PC-9 (cell line): ENCODE measurements at regions not wholly inside any gene's neighbourhood (a gene's known extent, or its start where the extent isn't known, plus 50 kb on each side); places are given as distances from the start of the nearest gene placed in this dataset.

Experiments
- EZH2 ChIP-seq: fragments of 200-600 bp; sonication (generic); IDR thresholded peaks from 2 replicates; pipeline ENCODE4 v1.8.0; 2017; ENCODE audit warnings: antibody characterized with exemption, low read depth
- TF ChIP-seq, protein P1 (sequence below): fragments of 200-600 bp; sonication (generic); conservative IDR thresholded peaks from 2 replicates; pipeline ENCODE4 v1.6.1; 2017; ENCODE audit warnings: mixed run types, antibody characterized with exemption, mild to moderate bottlenecking, moderate library complexity

DNA sequence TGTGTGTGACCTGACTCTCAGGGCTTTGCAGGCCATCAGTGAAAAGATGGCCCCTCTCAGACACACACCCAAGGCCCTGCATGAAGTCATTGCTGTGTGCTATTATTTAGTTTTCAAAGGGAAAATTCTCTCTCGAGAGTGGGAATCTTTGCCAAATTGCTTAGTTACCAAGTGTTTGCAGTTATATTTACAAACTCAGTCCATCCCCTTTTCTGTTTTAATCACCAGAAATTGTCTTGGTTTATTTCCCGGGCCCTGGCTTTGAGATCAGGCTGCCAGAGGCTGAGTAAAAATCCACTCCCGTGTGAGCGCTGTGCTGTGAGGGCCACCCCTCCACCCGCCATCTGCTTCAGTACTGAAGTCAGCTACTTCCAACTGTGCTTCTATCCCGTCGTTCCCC lies 163.1 kb downstream of the SOD2 start:
- TF ChIP-seq, protein P1, sequence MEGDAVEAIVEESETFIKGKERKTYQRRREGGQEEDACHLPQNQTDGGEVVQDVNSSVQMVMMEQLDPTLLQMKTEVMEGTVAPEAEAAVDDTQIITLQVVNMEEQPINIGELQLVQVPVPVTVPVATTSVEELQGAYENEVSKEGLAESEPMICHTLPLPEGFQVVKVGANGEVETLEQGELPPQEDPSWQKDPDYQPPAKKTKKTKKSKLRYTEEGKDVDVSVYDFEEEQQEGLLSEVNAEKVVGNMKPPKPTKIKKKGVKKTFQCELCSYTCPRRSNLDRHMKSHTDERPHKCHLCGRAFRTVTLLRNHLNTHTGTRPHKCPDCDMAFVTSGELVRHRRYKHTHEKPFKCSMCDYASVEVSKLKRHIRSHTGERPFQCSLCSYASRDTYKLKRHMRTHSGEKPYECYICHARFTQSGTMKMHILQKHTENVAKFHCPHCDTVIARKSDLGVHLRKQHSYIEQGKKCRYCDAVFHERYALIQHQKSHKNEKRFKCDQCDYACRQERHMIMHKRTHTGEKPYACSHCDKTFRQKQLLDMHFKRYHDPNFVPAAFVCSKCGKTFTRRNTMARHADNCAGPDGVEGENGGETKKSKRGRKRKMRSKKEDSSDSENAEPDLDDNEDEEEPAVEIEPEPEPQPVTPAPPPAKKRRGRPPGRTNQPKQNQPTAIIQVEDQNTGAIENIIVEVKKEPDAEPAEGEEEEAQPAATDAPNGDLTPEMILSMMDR, result no peak
- TF ChIP-seq EZH2, result no peak
